Activated CD8-positive, alpha-beta T cell treated with anti-CD3 and anti-CD28 coated beads for 36 hours (primary cell): ENCODE measurements at regions not wholly inside any gene's neighbourhood (a gene's known extent, or its start where the extent isn't known, plus 50 kb on each side); places are given as distances from the start of the nearest gene placed in this dataset.
"Not testable (repeated sequence)": the region's sequence is repeated elsewhere in the genome, so short reads cannot be mapped to it uniquely, and the experiment has no call there.

ENCODE experiments used
- ATAC-seq: fragments of 200-7000 bp; cut with Tn5 transposase; one replicate; pipeline ENCODE4 v1.10.0; 2021; ENCODE audit warnings: mild to moderate bottlenecking, moderate library complexity
- CTCF ChIA-PET: fragments of 350-600 bp; sonication (Branson Sonifier 250); formaldehyde crosslinking; loops from one replicate; lab custom pipeline; 2021; ENCODE audit warnings: antibody characterized with exemption; lab: Charles Lee
- POLR2A ChIA-PET: fragments of 350-600 bp; sonication (Branson Sonifier 250); formaldehyde crosslinking; loops from one replicate; lab custom pipeline; 2021; ENCODE audit warnings: antibody characterized with exemption; lab: Charles Lee
- DNase-seq: peaks from one replicate; pipeline ENCODE4 v3.0.0-alpha.2; 2020
- H3K27ac Mint-ChIP-seq: one replicate; pipeline ENCODE4 v1.8.0; 2021; ENCODE audit warnings: mild to moderate bottlenecking, mixed read lengths
- H3K27me3 Mint-ChIP-seq: one replicate; pipeline ENCODE4 v1.8.0; 2021; ENCODE audit warnings: mixed read lengths
- H3K36me3 Mint-ChIP-seq: one replicate; pipeline ENCODE4 v1.8.0; 2021; ENCODE audit warnings: low read depth, mixed read lengths
- H3K4me1 Mint-ChIP-seq: one replicate; pipeline ENCODE4 v1.8.0; 2021; ENCODE audit warnings: low read depth, mixed read lengths
- H3K4me3 Mint-ChIP-seq: one replicate; pipeline ENCODE4 v1.8.0; 2021; ENCODE audit warnings: mild to moderate bottlenecking, moderate library complexity, mixed read lengths
- H3K9me3 Mint-ChIP-seq: one replicate; pipeline ENCODE4 v1.8.0; 2021; ENCODE audit warnings: mixed read lengths
- intact Hi-C: fragments of 100-400 bp; cut with micrococcal nuclease; formaldehyde crosslinking; loops from one replicate; pipeline ENCODE4 v1.10.0; 2022
- TF ChIP-seq, protein P1 (sequence below): fragments of 200-600 bp; IDR thresholded peaks from one replicate; pipeline ENCODE4 v1.8.0; 2022; ENCODE audit warnings: antibody characterized with exemption, mild to moderate bottlenecking

- Mint-ChIP-seq H3K4me3 (no peak overlapping the region), H3K9me3 (peaks cover 2% of the 10 kb centered on the region), H3K4me1 (no peaks in the 10 kb centered on the region), H3K36me3 (no peaks in the 10 kb centered on the region), H3K27ac (no peak overlapping the region), H3K27me3 (no peaks in the 10 kb centered on the region)
- intact Hi-C loops, result no loop called here
- DNase-seq, result no peak
- ChIA-PET CTCF (no interaction called here), POLR2A (no interaction called here)
- TF ChIP-seq, protein P1, sequence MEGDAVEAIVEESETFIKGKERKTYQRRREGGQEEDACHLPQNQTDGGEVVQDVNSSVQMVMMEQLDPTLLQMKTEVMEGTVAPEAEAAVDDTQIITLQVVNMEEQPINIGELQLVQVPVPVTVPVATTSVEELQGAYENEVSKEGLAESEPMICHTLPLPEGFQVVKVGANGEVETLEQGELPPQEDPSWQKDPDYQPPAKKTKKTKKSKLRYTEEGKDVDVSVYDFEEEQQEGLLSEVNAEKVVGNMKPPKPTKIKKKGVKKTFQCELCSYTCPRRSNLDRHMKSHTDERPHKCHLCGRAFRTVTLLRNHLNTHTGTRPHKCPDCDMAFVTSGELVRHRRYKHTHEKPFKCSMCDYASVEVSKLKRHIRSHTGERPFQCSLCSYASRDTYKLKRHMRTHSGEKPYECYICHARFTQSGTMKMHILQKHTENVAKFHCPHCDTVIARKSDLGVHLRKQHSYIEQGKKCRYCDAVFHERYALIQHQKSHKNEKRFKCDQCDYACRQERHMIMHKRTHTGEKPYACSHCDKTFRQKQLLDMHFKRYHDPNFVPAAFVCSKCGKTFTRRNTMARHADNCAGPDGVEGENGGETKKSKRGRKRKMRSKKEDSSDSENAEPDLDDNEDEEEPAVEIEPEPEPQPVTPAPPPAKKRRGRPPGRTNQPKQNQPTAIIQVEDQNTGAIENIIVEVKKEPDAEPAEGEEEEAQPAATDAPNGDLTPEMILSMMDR, result no peak
- ATAC-seq, result no peak
Observed at GRCh38 chr3:94647131-94647530, 584.3 kb downstream of the NSUN3 start.

GRCh38 chr3:94648270-94649180 lies 585.7 kb downstream of the NSUN3 start:
- POLR2A ChIA-PET, CTCF ChIA-PET: not testable (repeated sequence)

GRCh38 chr3:94654096-94654495 lies 591.2 kb downstream of the NSUN3 start:
- ChIA-PET CTCF (interaction anchor here (0.7 kb wide), 1 partner anchor 11 kb away, joined by 3 read pairs; no protein-coding TSS in a partner anchor), POLR2A (no interaction called here)
- no peak overlapping the region for H3K4me3 Mint-ChIP-seq
- peaks cover 6% of the 10 kb centered on the region for H3K9me3 Mint-ChIP-seq
- TF ChIP-seq, protein P1, result no peak
- no peaks in the 10 kb centered on the region for H3K36me3 Mint-ChIP-seq
- ATAC-seq (no peak), DNase-seq (no peak)
- H3K27ac Mint-ChIP-seq, result no peak overlapping the region
- intact Hi-C loops, result no loop called here
- no peaks in the 10 kb centered on the region for H3K27me3 Mint-ChIP-seq
- H3K4me1 Mint-ChIP-seq, result no peaks in the 10 kb centered on the region

More at GRCh38 chr3:94648270-94649180, 585.7 kb downstream of the NSUN3 start:
- ATAC-seq, H3K9me3 Mint-ChIP-seq, H3K27ac Mint-ChIP-seq, DNase-seq, H3K4me1 Mint-ChIP-seq, intact Hi-C loops, H3K4me3 Mint-ChIP-seq, H3K27me3 Mint-ChIP-seq, H3K36me3 Mint-ChIP-seq: not testable (repeated sequence)

- TF ChIP-seq, protein P1, result no peak
- ATAC-seq (no peak), DNase-seq (no peak)
- Mint-ChIP-seq H3K27ac (no peak overlapping the region), H3K4me3 (no peak overlapping the region), H3K36me3 (no peaks in the 10 kb centered on the region), H3K9me3 (peaks cover 4% of the 10 kb centered on the region), H3K4me1 (no peaks in the 10 kb centered on the region), H3K27me3 (no peaks in the 10 kb centered on the region)
- ChIA-PET POLR2A (no interaction called here), CTCF (no interaction called here)
- intact Hi-C loops, result no loop called here
Observed at GRCh38 chr3:94665922-94666321, 603.1 kb downstream of the NSUN3 start.

DNA sequence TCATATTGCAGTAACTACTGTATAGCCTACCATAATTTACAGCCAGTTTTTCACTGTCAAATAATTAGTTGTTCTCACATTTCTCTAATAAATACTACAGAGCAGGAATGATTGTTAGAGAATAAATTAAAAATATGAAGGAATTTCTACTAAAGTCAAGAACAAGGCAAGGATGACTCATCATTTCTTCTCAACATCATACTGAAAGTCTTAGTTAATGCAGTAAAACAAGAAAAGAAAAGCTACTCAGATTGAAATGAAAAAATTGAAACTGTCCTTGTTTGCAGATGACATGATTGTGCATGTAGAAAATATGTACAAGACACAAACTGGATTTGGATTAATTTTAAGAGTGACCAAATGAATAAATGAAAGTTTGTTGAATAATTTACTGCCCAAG lies 608.2 kb downstream of the NSUN3 start:
- DNase-seq, result no peak
- Mint-ChIP-seq H3K4me3 (no peak overlapping the region), H3K36me3 (no peaks in the 10 kb centered on the region), H3K9me3 (peaks cover 6% of the 10 kb centered on the region), H3K27me3 (no peaks in the 10 kb centered on the region), H3K27ac (no peak overlapping the region), H3K4me1 (no peaks in the 10 kb centered on the region)
- ChIA-PET POLR2A (no interaction called here), CTCF (no interaction called here)
- intact Hi-C loops, result no loop called here
- no peak for ATAC-seq
- TF ChIP-seq, protein P1, result no peak
